ENCODE measurements at regions not wholly inside any gene's neighbourhood (a gene's known extent, or its start where the extent isn't known, plus 50 kb on each side); places are given as distances from the start of the nearest gene placed in this dataset.

- TF ChIP-seq CTCF (IDR thresholded peaks at IDR 0.05; ENCODE audit: unreplicated experiment): no peak
- no peak overlapping the region for H3K27ac Mint-ChIP-seq (ENCODE audit: unreplicated experiment)
- no peaks in the 10 kb centered on the region for H3K4me1 Mint-ChIP-seq (ENCODE audit: unreplicated experiment)
Observed at GRCh38 chr7:10316488-10316887, 657.2 kb upstream of the PHF14 start.

DNA sequence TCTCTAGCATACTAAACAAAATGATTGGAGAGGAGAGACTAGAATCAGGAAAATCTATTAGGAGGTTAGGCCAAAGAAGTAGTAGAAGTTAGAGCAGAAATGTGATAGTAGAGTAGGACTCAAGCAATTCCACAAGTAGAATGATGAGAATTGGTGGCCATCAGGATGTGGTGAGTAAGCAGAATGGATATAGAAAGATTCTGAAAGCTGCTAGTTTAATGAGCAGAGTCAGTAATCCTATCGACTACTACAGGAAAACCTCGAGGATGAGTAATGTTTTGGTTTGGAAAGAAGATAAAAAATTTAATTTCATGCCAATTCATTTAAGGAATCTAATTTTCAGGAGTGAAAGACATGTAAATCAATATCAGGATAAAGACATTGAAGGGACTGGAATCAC, 648.3 kb upstream of the PHF14 start:
- no peak for TF ChIP-seq CTCF (IDR thresholded peaks at IDR 0.05; ENCODE audit: unreplicated experiment)
- H3K4me3 Mint-ChIP-seq (ENCODE audit: unreplicated experiment): no peak overlapping the region
- H3K4me1 Mint-ChIP-seq (ENCODE audit: unreplicated experiment): peaks cover 18% of the 10 kb centered on the region
- H3K9me3 Mint-ChIP-seq (ENCODE audit: unreplicated experiment): no peaks in the 10 kb centered on the region
- peak overlapping the region; percentile 65 for H3K27ac Mint-ChIP-seq (ENCODE audit: unreplicated experiment)
- no peak for DNase-seq (ENCODE audit: low spot score)
- no peaks in the 10 kb centered on the region for H3K27me3 Mint-ChIP-seq (ENCODE audit: unreplicated experiment)
- no peaks in the 10 kb centered on the region for H3K36me3 Mint-ChIP-seq (ENCODE audit: low read depth, unreplicated experiment)

More at GRCh38 chr7:10316488-10316887, 657.2 kb upstream of the PHF14 start:
- Mint-ChIP-seq H3K27me3 (ENCODE audit: unreplicated experiment) (no peaks in the 10 kb centered on the region), H3K4me3 (ENCODE audit: unreplicated experiment) (no peak overlapping the region), H3K9me3 (ENCODE audit: unreplicated experiment) (no peaks in the 10 kb centered on the region), H3K36me3 (ENCODE audit: low read depth, unreplicated experiment) (no peaks in the 10 kb centered on the region)
- no peak for DNase-seq (ENCODE audit: low spot score)

GRCh38 chr7:10343108-10343507, 630.6 kb upstream of the PHF14 start:
- Mint-ChIP-seq H3K27me3 (ENCODE audit: unreplicated experiment) (no peaks in the 10 kb centered on the region), H3K4me1 (ENCODE audit: unreplicated experiment) (no peaks in the 10 kb centered on the region), H3K36me3 (ENCODE audit: low read depth, unreplicated experiment) (no peaks in the 10 kb centered on the region), H3K4me3 (ENCODE audit: unreplicated experiment) (no peak overlapping the region), H3K27ac (ENCODE audit: unreplicated experiment) (no peak overlapping the region), H3K9me3 (ENCODE audit: unreplicated experiment) (no peaks in the 10 kb centered on the region)
- no peak for TF ChIP-seq CTCF (IDR thresholded peaks at IDR 0.05; ENCODE audit: unreplicated experiment)
- DNase-seq (ENCODE audit: low spot score): no peak

DNA sequence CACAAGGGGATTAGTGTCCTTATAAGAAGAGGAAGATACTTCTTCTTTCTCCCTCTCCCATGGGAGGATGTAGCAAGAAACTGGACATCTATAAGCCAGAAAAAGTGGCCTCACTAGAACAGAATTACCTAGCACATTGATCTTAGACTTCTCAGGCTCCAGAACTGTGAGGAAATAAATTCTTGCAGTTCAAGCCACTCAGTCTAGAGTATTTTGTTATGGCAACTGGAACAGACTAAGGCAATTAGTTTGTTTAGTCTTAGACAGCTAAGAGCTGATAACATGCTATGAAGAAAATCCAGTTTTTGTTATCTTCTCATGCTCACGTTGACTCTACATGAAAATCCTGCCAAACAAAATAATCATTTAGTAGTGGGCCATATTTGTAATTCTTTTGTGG, 627.6 kb upstream of the PHF14 start:
- no peak for DNase-seq (ENCODE audit: low spot score)
- no peaks in the 10 kb centered on the region for H3K27me3 Mint-ChIP-seq (ENCODE audit: unreplicated experiment)
- no peaks in the 10 kb centered on the region for H3K9me3 Mint-ChIP-seq (ENCODE audit: unreplicated experiment)
- no peak overlapping the region for H3K4me3 Mint-ChIP-seq (ENCODE audit: unreplicated experiment)
- no peak overlapping the region for H3K27ac Mint-ChIP-seq (ENCODE audit: unreplicated experiment)
- no peaks in the 10 kb centered on the region for H3K36me3 Mint-ChIP-seq (ENCODE audit: low read depth, unreplicated experiment)
- H3K4me1 Mint-ChIP-seq (ENCODE audit: unreplicated experiment): no peaks in the 10 kb centered on the region
- TF ChIP-seq CTCF (IDR thresholded peaks at IDR 0.05; ENCODE audit: unreplicated experiment): no peak

- Mint-ChIP-seq H3K4me1 (ENCODE audit: unreplicated experiment) (no peaks in the 10 kb centered on the region), H3K9me3 (ENCODE audit: unreplicated experiment) (no peaks in the 10 kb centered on the region), H3K27ac (ENCODE audit: unreplicated experiment) (no peak overlapping the region), H3K4me3 (ENCODE audit: unreplicated experiment) (no peak overlapping the region), H3K36me3 (ENCODE audit: low read depth, unreplicated experiment) (no peaks in the 10 kb centered on the region), H3K27me3 (ENCODE audit: unreplicated experiment) (peaks cover 2% of the 10 kb centered on the region)
- no peak for TF ChIP-seq CTCF (IDR thresholded peaks at IDR 0.05; ENCODE audit: unreplicated experiment)
- DNase-seq (ENCODE audit: low spot score): no peak
Observed at GRCh38 chr7:10355816-10356215, 617.9 kb upstream of the PHF14 start.

All from endothelial cell (in vitro differentiated cells).